GM15510 (cell line): ENCODE measurements at regions not wholly inside any gene's neighbourhood (a gene's known extent, or its start where the extent isn't known, plus 50 kb on each side); places are given as distances from the start of the nearest gene placed in this dataset.

Experiments used
- POLR2A ChIP-seq: IDR thresholded peaks from 3 replicates; pipeline ENCODE4 v1.6.1; 2011; ENCODE audit warnings: borderline replicate concordance; ENCODE audit not compliant: insufficient read length; ENCODE audit errors: extremely low read depth

GRCh38 chr2:241948901-241949735 is 79.6 kb downstream of the RTP5 start:
- TF ChIP-seq POLR2A: no peak

- no peak for TF ChIP-seq POLR2A
Measured at GRCh38 chr2:241949736-241950412, 80.3 kb downstream of the RTP5 start.

- TF ChIP-seq POLR2A: no peak
Measured at GRCh38 chr2:241950413-241951315, 81.1 kb downstream of the RTP5 start.

GRCh38 chr2:241951316-241951700 is 81.8 kb downstream of the RTP5 start:
- no peak for TF ChIP-seq POLR2A

GRCh38 chr2:241951920-241952319 is 82.4 kb downstream of the RTP5 start:
- TF ChIP-seq POLR2A: no peak

GRCh38 chr2:241952816-241953215 is 83.3 kb downstream of the RTP5 start:
- no peak for TF ChIP-seq POLR2A

- no peak for TF ChIP-seq POLR2A
Measured at GRCh38 chr2:241953324-241953928, 83.9 kb downstream of the RTP5 start.

- no peak for TF ChIP-seq POLR2A
Measured at GRCh38 chr2:241956521-241957110, 87.1 kb downstream of the RTP5 start.

- no peak for TF ChIP-seq POLR2A
Measured at GRCh38 chr2:241957276-241957675, 87.7 kb downstream of the RTP5 start.

GRCh38 chr2:241958818-241959545 is 89.5 kb downstream of the RTP5 start:
- TF ChIP-seq POLR2A: no peak

GRCh38 chr2:241959751-241960269 is 90.3 kb downstream of the RTP5 start:
- no peak for TF ChIP-seq POLR2A

GRCh38 chr2:241961454-241961853 is 91.9 kb downstream of the RTP5 start:
- no peak for TF ChIP-seq POLR2A

- TF ChIP-seq POLR2A: no peak
Measured at GRCh38 chr2:241964133-241964532, 94.6 kb downstream of the RTP5 start.
